Lower leg skin (tissue), 3 donors: ENCODE measurements at regions not wholly inside any gene's neighbourhood (a gene's known extent, or its start where the extent isn't known, plus 50 kb on each side); places are given as distances from the start of the nearest gene placed in this dataset.

ENCODE experiments used
- POLR2A ChIP-seq, 2 donors: fragments of 450-650 bp; IDR thresholded peaks; one replicate each; pipeline ENCODE4 v1.6.1; 2016 to 2017; ENCODE audit warnings: antibody characterized with exemption in 2 of 2, mild to moderate bottlenecking in 1 of 2, moderate library complexity in 1 of 2
- TF ChIP-seq, protein P1 (sequence below), 3 donors: fragments of 450-650 bp; IDR thresholded peaks; one replicate each; pipeline ENCODE4 v1.5.1; 2016; ENCODE audit warnings: antibody characterized with exemption in 3 of 3, mild to moderate bottlenecking in 3 of 3, moderate library complexity in 2 of 3

DNA sequence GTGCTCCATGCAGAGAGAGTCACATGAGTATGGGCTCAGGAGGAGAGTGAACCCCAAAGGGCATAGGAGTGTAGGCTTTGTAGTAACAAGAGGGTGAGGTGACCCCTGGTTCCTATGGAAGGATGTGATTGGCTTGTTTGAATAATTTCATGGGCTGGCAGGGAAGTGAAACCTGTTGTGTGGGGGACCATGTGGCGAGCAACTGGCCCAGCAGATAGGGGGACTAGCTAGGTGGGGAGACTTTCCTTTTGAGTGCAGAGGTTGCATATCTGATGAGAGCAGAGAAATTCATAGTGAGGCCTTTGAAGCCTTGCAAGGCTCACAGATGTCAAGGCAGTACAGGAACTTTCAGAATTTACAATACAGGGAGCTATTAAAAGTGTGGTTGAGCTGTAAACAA is 247.9 kb upstream of the SLC35B3 start:
- TF ChIP-seq, protein P1, sequence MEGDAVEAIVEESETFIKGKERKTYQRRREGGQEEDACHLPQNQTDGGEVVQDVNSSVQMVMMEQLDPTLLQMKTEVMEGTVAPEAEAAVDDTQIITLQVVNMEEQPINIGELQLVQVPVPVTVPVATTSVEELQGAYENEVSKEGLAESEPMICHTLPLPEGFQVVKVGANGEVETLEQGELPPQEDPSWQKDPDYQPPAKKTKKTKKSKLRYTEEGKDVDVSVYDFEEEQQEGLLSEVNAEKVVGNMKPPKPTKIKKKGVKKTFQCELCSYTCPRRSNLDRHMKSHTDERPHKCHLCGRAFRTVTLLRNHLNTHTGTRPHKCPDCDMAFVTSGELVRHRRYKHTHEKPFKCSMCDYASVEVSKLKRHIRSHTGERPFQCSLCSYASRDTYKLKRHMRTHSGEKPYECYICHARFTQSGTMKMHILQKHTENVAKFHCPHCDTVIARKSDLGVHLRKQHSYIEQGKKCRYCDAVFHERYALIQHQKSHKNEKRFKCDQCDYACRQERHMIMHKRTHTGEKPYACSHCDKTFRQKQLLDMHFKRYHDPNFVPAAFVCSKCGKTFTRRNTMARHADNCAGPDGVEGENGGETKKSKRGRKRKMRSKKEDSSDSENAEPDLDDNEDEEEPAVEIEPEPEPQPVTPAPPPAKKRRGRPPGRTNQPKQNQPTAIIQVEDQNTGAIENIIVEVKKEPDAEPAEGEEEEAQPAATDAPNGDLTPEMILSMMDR (IDR thresholded peaks at IDR 0.05) = no peak
- no peak for TF ChIP-seq POLR2A (IDR thresholded peaks at IDR 0.05)
